ENCODE measurements at regions not wholly inside any gene's neighbourhood (a gene's known extent, or its start where the extent isn't known, plus 50 kb on each side); places are given as distances from the start of the nearest gene placed in this dataset.

DNA sequence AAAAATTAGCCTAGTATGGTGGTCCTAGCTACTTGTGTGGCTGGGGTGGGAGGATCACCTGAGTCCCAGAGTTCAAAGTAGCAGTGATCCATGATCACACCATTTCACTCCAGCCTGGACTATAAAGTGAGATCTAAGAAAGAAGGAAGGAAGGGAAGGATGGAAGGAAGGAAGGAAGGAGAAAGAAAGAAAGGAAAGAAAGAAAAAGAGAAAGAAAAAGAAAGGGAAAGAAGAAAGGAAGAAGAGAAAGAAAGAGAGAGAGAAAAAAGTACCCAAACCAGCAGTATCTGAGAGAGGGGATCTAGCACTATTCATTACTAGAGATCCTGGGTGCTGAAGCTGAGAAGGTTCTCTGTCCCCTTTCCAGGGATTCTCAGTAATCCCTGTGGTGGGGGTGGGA lies 197.8 kb downstream of the CD83 start:
- TF ChIP-seq POLR2A (IDR thresholded peaks at IDR 0.05; ENCODE audit: low read length): no peak
- no peak for TF ChIP-seq GATA1 (IDR thresholded peaks at IDR 0.05; ENCODE audit: low read depth, low read length)

Measured in erythroblast (primary cell).